Stimulated activated CD8-positive, alpha-beta memory T cell treated with anti-CD3 and anti-CD28 coated beads, Interleukin-2, amount 100 ng/mL, for 48 hours (primary cell): ENCODE measurements at regions not wholly inside any gene's neighbourhood (a gene's known extent, or its start where the extent isn't known, plus 50 kb on each side); places are given as distances from the start of the nearest gene placed in this dataset.

Source experiments
- DNase-seq, 2 donors: peaks; one replicate each; pipeline ENCODE4 v3.0.0-alpha.2; 2020; ENCODE audit warnings: low read depth in 2 of 2

- no peak for DNase-seq
Measured at GRCh38 chr10:2262878-2263277, 525.6 kb upstream of the ADARB2 start.

- DNase-seq: no peak
Measured at GRCh38 chr10:2262333-2262732, 525.0 kb upstream of the ADARB2 start.

- DNase-seq: no peak
Measured at GRCh38 chr10:2256241-2256640, 518.9 kb upstream of the ADARB2 start.

- no peak for DNase-seq
Measured at GRCh38 chr10:2252096-2252495, 514.8 kb upstream of the ADARB2 start.

- DNase-seq: no peak
Measured at GRCh38 chr10:2251631-2252030, 514.3 kb upstream of the ADARB2 start.

- no peak for DNase-seq
Measured at GRCh38 chr10:2246747-2247146, 509.4 kb upstream of the ADARB2 start.

GRCh38 chr10:2245580-2245979, 508.3 kb upstream of the ADARB2 start:
- DNase-seq: no peak

- no peak for DNase-seq
Measured at GRCh38 chr10:2244471-2244870, 507.1 kb upstream of the ADARB2 start.

GRCh38 chr10:2236876-2237275, 499.6 kb upstream of the ADARB2 start:
- no peak for DNase-seq

GRCh38 chr10:2232479-2232878, 495.2 kb upstream of the ADARB2 start:
- no peak for DNase-seq

- DNase-seq: no peak
Measured at GRCh38 chr10:2230478-2230877, 493.2 kb upstream of the ADARB2 start.

- no peak for DNase-seq
Measured at GRCh38 chr10:2228320-2228901, 491.1 kb upstream of the ADARB2 start.

- no peak for DNase-seq
Measured at GRCh38 chr10:2225609-2226008, 488.3 kb upstream of the ADARB2 start.

- DNase-seq: no peak
Measured at GRCh38 chr10:2223548-2224320, 486.4 kb upstream of the ADARB2 start.

- DNase-seq: no peak
Measured at GRCh38 chr10:2222631-2223030, 485.3 kb upstream of the ADARB2 start.

GRCh38 chr10:2214805-2215204, 477.5 kb upstream of the ADARB2 start:
- DNase-seq: no peak

- no peak for DNase-seq
Measured at GRCh38 chr10:2214092-2214491, 476.8 kb upstream of the ADARB2 start.

GRCh38 chr10:2212244-2212834, 475.0 kb upstream of the ADARB2 start:
- DNase-seq: no peak

- DNase-seq: no peak
Measured at GRCh38 chr10:2210088-2210487, 472.8 kb upstream of the ADARB2 start.

- no peak for DNase-seq
Measured at GRCh38 chr10:2208106-2208505, 470.8 kb upstream of the ADARB2 start.

- no peak for DNase-seq
Measured at GRCh38 chr10:2207246-2207922, 470.1 kb upstream of the ADARB2 start.

- no peak for DNase-seq
Measured at GRCh38 chr10:2205406-2205805, 468.1 kb upstream of the ADARB2 start.

GRCh38 chr10:2202401-2202800, 465.1 kb upstream of the ADARB2 start:
- no peak for DNase-seq
